NCI-H1092 (cell line): ENCODE measurements at regions not wholly inside any gene's neighbourhood (a gene's known extent, or its start where the extent isn't known, plus 50 kb on each side); places are given as distances from the start of the nearest gene placed in this dataset.
"Not testable (repeated sequence)": the region's sequence is repeated elsewhere in the genome, so short reads cannot be mapped to it uniquely, and the experiment has no call there.

ENCODE experiments used
- DNase-seq: peaks from one replicate; lab custom pipeline; 2025; lab: John Stamatoyannopoulos, UW

- DNase-seq = no peak
These were observed 323.3 kb upstream of the DUSP10 start for GRCh38 chr1:222065234-222065633.

GRCh38 chr1:222064388-222065211, 322.7 kb upstream of the DUSP10 start:
- DNase-seq = no peak

- no peak for DNase-seq
These were observed 320.8 kb upstream of the DUSP10 start for GRCh38 chr1:222062640-222063039.

GRCh38 chr1:222061711-222062359, 319.9 kb upstream of the DUSP10 start:
- DNase-seq = no peak

- no peak for DNase-seq
These were observed 318.5 kb upstream of the DUSP10 start for GRCh38 chr1:222060210-222060916.

GRCh38 chr1:222058249-222058648, 316.4 kb upstream of the DUSP10 start:
- no peak for DNase-seq

- no peak for DNase-seq
These were observed 315.3 kb upstream of the DUSP10 start for GRCh38 chr1:222057162-222057561.

GRCh38 chr1:222054416-222054815, 312.5 kb upstream of the DUSP10 start:
- no peak for DNase-seq

- no peak for DNase-seq
These were observed 312.0 kb upstream of the DUSP10 start for GRCh38 chr1:222053790-222054294.

GRCh38 chr1:222051311-222051710, 309.4 kb upstream of the DUSP10 start:
- DNase-seq = not testable (repeated sequence)

GRCh38 chr1:222049661-222050060, 307.8 kb upstream of the DUSP10 start:
- DNase-seq = not testable (repeated sequence)

GRCh38 chr1:222049176-222049575, 307.3 kb upstream of the DUSP10 start:
- DNase-seq = no peak

GRCh38 chr1:222048094-222048595, 306.3 kb upstream of the DUSP10 start:
- DNase-seq = no peak

- no peak for DNase-seq
These were observed 305.5 kb upstream of the DUSP10 start for GRCh38 chr1:222047366-222047765.

GRCh38 chr1:222046684-222047263, 304.9 kb upstream of the DUSP10 start:
- no peak for DNase-seq

- no peak for DNase-seq
These were observed 303.9 kb upstream of the DUSP10 start for GRCh38 chr1:222045786-222046185.

- no peak for DNase-seq
These were observed 303.3 kb upstream of the DUSP10 start for GRCh38 chr1:222045236-222045635.

- DNase-seq = no peak
These were observed 301.8 kb upstream of the DUSP10 start for GRCh38 chr1:222043444-222044292.

GRCh38 chr1:222042120-222042519, 300.2 kb upstream of the DUSP10 start:
- no peak for DNase-seq

- no peak for DNase-seq
These were observed 299.1 kb upstream of the DUSP10 start for GRCh38 chr1:222040955-222041354.
